ENCODE measurements at regions not wholly inside any gene's neighbourhood (a gene's known extent, or its start where the extent isn't known, plus 50 kb on each side); places are given as distances from the start of the nearest gene placed in this dataset.

DNA sequence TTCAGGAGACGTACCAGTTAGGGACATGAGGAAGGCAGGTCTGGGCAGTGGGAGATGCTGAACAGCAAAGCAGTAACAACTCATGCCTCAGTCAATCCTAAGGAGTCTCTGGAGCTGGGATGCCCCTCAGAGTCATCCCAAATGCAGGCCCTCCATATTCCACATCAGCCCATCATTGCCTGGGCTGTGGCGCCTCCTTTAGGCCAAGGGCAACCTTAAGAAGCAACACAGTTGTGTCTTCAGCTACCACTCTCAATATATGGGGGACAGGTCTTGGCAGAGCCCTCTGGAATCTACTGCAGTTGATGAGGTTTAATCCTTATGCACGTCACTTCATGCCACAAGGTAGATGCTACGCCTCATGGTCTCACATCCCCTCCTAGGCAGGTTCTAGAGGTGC lies 682.0 kb upstream of the RAB6C start:
- DNase-seq = no peak

DNA sequence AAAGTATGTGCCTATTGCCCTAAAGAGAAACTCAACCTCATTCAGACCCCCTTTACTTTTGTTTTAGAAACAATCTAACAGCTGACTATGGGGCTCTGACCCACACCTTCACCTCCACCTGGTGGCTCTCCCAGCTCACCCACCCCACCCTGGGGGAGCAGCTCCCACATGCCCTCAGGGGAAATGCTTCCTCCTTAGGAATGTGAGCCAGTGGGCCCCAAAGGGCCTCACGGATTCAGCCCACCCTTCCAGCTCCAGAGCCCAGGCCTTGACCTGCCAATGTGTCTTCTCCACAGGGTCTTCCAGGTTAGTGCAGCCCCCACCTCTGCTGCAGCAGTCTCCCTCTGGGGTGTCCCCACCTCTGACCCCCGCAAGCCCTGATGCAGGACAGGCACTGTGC lies 680.1 kb upstream of the RAB6C start:
- no peak for DNase-seq

DNA sequence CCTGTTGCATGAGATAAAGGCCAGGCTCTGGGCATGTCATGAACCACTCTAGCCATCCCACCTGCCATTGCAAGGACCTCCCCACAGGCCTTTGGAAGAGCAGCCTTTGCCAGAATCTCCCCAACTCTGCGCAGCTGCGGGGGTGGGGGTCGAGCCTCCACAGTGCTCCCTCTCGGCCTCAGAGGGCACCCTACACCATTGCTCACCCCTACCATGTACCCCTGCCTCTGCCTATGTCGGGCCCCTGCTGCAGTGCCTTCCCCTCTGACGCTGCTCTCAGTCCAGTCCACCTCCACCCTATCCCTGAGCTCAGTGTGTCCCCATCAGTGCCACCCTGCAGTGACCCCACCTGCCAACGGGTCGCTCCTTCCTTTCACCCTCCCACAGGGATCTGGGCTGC lies 679.7 kb upstream of the RAB6C start:
- DNase-seq = no peak

DNA sequence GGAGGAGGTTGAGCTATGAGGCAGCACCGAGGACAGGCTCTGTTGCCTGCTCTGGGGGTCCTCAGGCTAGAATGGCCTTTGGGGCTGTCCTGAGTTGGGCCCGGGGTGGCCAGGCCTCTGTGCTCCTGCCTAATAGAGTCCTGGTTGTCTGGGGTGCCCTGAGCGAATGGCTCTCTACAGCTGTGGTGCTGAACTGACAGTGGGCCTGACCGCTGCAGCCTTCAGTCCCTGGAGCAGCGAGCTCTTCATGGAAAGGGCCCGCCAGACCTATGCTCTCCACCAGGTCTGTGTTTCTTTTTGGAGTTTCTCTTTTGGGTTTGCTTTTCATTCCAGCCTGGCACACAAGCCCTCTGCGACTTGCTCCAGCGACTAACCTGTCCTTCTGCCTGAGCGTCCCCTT lies 679.0 kb upstream of the RAB6C start:
- DNase-seq = no peak

DNA sequence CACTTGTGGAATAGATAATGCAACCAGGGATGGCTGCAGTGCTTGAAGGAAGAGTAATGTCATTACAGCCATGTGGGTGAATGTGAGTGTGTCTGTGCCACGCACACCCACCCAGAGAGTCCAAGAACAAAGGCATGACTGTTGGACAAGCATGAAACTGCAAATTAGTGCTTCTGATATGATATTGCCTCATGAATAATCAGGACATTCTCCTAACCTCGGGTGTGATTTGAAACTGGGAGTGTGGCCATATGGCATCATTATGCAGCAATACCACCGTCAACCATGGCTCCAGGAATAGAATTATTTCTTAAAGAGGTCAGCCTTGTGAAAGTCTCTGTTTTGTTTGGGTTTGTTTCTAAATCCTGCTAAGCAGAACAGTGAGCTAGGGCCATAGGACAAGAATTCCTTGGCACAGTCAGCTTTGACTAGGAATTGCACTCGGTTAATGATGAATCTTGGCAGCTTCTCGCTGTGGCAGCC lies 678.0 kb upstream of the RAB6C start:
- no peak for DNase-seq

DNA sequence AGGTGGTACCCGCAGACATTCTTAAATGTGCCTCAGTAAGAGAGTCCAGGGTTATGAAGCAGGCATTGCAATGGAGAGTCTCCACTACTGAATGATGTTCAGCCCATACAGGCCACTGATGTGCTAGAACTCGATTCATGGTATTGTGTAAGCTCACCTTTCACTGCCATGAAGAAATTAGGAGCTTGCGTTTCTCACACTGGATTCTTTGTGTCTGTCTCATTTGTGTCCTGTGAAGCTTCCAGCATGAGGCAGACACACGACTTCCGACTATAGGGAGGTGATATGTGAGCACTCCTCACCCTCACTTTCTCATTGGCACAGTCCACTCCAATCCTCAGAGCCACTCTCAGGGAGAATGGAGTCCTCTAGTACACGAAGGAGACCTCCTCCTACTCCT lies 677.4 kb upstream of the RAB6C start:
- DNase-seq = no peak

DNA sequence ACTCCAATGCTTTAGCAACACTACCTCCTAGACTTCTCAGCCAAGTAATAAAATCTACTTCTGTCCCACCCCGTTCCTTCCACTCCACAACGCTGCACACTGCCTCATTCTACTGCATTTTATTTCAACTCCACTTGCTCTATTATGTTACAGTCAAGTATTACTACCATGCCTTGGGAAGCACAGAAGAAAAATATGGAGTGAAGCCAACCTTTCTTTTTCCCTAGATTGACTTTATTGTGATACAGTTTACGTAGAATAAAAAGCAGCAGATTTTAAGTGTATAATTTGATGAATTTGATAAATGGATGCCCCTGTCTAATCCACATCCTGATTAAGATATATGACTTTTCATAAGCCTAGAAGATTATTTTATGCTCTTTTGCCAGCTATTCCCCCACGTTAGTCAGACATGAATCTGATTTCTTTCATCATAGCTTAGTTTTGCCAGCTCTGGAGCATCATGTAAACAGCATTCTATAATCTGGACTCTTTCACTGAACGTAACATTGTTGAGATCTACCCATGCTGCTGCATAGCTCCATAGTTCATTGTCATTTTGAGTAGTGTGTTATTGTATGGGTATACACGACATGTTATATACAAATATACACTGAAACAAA lies 676.8 kb upstream of the RAB6C start:
- no peak for DNase-seq

DNA sequence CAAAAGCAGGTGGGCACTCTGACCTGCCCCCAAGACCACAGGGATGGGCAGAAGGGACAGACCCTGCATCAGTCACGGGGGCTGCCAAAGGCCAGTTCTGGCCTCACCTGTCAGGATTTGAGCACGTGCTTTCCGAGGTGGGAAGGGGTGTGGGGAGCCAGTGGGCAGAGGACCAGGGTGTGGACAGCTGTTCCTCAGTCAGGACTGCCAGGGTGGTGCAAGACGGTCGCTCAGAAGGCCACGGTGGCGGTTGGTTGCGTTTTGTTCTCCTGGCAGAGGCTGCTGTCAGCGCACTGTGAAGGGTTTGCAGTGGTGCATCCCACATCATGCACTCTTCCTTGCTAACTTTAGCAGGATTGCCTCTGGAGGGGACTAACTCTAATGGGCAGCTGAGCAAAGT lies 665.3 kb upstream of the RAB6C start:
- no peak for DNase-seq

DNA sequence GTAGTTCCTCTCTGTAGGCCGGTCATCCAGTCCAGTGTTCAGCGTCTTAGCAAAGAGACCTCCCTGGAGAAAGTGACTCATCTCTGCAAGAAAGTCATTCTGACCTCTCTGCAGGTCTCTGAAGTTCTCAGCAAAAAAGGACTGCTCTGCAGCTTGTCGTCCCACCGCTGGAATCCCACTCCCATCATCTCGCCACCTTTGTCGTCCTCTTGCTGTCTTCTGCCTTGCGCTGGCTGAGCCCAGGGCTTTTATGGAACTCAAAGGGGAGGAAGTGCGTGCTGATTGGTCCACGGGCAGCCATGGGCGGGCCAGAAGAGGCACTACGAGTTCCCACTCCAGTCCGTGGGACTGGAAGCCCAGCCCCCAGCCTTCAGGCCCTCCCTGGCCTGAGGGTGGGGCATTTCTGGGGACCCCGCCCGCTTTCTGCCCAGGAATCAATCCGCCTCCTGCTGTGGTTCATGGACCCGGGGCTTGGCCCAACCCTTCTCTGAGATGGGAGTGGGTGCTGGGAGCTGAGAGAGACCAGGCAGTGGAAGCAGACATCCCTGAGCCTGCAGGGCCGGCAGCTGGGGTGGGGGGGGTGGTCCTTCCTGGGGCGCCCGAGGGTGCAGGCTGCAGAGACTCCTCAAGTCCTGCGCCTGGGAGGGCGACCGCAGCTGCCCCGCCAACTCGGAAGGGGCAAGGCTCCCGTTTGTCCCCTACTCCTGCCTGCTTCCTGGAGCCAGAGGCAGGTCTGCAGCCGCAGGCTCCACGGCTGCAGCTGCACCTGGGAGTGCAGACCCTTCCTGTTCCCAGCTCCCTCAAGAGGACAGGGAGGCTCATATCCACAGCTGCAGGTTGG lies 660.7 kb upstream of the RAB6C start:
- DNase-seq = peak; percentile 82

DNA sequence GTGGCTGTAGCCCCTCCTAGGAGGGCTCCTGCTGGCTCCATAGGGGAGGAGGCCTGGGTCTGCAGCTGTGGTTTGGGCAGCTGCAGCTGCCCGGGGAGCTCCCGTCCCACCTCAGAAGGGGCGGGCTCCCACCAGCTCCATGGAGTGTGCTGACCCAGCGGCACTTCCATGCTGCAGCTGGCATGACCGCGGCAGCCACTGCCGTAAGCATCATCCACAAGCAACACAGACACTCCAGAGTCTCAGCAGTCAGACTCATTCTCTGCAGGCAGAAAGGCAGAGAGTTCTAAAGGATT lies 660.1 kb upstream of the RAB6C start:
- no peak for DNase-seq

DNA sequence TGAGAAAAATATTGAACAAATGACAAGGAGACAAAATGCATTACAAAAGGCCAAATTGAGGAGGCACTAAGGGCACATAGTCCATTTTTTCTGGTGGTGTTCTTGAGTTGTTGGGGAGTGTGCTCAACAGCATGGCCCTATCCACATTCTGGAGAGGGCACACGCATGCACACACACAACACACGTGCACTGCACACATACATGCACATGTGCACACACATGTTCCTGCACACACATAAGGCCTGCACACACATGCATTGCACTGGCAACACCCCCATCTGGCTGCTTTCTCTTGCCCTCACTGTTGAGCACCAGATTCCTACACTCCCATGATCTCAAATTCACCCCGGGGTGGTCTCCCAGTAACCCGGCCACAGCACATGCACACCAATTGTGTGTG lies 659.2 kb upstream of the RAB6C start:
- no peak for DNase-seq

DNA sequence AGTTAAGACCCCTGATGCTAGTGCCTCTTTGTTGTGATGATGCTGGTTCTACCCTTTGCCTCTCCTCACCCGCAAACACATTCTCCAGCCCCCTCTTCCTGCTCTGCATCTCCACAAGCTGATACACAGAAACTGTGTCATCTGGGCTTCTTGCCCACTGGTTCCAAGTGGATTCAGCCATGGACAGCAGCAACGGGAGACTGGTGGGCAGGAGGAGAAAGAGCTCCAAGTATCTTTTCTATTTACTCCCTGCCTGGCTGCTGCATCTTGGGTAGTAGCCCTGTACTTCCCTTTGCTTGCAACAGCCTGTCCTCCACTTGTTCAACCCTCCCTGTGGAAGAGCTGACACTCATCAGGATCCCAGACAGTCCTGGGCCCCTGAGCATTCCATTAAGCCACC lies 655.1 kb upstream of the RAB6C start:
- DNase-seq = no peak

DNA sequence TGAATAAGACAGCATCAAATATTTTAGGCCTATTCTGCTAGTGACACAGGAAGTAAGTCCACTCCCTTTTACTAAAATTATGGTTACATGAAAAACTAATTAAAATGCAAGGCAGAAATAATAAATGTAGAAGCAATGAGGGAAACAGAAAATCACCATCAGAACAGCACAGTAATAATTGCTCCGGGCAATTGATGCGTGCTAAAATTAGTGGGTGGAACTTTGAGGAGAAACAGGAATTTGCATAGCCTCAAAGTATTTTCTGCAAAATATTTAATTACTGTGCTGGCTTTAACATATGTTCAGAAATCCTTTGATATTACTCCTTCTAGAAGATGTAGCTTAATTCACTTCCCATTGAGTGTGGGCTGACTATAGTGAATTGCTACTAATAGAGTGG lies 654.3 kb upstream of the RAB6C start:
- DNase-seq = no peak

DNA sequence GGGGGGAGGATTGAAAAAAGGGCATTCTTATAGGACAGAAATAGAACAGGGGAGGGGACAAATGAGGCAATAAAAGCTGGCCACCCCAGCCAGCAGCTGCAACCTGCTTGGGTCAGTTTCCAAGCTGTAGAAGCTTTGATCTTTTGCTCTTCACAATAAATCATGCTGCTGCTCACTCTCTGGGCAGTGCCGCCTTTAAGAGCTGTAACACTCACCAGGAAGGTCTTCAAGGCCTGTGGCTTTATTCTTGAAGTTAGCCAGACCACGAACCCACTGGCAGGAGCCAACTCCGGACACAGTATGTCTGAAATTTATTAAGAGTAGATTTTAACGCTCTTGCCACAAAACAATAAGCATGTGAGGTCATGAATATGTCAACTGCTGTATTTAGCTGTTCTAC lies 649.9 kb upstream of the RAB6C start:
- DNase-seq = no peak

DNA sequence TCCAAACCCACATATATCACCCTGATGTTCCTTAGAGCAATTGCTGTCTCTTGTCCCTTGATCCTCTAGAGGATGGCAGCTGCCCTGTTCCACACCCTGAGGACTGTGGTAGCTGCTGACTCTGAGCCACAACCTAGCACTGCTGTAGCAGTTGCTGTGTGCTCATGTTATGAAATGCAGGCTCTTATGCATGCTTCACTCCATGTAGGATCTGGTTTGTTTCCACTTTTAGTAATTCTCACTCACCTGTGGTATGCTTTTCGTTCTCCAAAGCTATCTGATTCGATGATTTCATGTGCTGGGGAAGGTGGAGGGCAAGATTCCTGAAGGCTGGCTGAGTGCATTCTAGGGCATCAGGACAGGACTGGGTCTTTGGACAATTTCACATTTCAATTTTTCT lies 649.0 kb upstream of the RAB6C start:
- no peak for DNase-seq

DNA sequence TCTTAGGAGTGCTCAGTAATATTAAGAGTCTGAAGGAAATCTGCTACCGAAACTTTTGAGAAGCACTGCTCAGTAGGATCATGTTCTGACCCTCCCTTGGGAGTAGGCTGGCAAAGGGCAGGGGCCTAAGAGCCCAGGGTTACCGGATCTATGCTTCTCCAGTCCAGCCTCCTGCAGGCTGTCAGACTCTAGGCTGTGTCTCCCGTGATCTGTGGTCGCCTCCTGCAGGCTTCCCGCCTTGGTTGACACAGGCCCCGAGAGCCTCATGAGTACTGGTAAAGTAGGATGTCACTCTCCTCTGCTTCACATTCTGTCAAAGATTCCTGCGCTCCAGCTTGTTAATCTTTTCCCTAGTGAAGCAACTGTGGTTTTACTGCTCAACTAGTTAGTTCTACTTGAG lies 647.8 kb upstream of the RAB6C start:
- DNase-seq = no peak

DNA sequence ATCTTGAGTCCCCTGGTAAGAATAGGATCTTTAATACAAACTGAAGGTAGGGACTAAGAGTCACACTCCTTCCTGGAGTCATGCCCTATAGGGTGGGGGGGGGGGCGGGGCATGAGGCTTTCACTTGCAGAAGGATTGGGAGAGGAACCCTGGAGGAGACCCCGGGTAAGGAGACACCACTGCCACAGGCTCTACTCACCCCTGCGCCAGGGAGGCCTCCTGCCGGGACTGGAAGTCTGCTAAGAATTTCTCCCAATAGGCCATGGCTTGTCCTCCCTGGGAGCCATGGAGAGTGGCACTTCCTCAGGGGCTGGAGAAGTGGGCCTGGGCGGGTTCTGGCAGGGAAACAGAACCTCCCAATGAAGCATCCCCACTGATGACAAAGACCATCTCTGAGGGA lies 645.3 kb upstream of the RAB6C start:
- DNase-seq = no peak

DNA sequence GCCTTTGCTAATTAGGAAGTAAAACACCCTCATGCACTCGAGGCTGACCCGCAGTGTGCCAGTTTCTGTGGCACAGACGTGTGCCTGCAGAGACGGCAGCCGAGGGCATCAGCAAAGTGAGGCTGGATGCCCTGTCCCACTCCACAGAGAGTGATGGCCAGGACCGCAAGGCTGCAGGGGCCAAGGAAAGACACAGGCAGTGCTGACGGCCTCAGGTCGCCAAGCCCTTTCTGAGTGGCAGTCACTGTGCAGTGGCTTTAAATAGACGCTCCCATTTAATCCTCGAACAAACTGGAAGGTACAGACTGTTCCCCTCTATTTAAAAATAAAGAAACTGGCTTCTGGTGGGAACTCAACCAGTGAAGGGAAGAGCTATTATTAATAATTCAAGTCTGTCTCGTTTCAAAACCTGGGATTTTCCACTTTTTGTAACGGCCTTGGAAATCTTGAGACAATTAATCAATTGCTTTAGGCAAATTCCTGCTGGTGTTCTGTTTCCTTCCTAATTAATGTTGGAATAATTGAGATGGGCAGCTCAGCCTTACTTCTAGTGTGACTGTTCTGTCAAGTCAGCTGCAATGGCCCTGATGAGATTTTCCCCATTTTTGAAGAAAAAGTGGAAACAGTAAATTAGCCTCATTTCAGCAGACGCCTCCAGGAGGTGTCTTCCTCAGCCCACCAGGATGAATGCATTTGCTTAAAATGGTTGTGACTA lies 644.6 kb upstream of the RAB6C start:
- no peak for DNase-seq

DNA sequence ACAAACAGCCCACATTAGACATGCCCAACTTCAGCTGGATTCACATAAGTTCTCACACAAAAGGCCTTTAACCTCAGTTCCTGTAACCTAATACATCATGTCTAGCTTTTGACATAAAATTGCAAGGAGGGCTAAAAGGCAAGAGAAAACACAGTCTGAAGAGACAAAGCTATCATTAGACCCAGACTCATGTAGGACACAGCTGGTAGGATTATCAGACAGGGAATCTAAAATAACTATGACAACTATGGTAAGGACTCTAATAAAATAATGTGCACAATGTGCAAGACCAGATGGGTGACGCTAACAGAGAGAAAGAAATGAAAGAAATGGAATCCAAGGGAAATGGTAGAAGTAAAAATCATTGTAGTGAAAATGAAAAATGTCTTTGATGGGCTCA lies 643.2 kb upstream of the RAB6C start:
- DNase-seq = no peak

DNA sequence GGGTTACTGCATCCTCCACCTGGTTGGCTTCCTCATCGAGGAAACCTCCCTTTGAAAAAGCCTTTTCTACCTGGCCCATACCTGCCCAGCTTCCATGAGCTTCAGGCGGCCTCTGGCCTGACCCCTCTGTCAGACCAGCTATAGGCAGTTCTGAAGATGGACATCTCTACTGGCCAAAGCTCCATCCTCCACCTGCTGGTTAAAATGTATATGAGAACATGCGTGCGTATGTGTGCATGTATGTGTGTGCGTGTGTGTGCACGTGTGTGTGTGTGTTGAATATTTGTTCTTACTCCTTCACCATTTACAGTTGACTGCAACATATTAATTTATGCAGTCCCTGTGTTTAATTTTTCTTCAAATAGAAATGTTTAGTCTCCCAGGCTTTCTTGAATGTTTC lies 642.4 kb upstream of the RAB6C start:
- no peak for DNase-seq

DNA sequence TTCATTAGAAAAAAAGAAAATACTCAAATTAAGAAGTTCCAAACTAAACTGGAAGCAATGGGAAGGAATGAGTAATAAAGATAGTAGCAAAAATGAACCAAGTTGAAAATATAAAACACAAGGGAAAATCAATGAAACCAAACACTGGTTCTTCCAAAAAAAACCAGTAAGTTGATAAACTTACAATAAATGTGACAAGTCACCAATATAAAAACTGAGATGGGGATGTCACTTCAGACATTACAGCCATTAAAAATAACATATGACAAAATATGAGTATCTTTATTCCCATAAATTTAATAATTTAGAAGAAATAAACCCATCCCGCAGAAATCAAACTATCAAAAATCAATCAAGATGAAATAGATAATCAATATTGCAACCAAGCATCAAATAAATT lies 633.9 kb upstream of the RAB6C start:
- no peak for DNase-seq

DNA sequence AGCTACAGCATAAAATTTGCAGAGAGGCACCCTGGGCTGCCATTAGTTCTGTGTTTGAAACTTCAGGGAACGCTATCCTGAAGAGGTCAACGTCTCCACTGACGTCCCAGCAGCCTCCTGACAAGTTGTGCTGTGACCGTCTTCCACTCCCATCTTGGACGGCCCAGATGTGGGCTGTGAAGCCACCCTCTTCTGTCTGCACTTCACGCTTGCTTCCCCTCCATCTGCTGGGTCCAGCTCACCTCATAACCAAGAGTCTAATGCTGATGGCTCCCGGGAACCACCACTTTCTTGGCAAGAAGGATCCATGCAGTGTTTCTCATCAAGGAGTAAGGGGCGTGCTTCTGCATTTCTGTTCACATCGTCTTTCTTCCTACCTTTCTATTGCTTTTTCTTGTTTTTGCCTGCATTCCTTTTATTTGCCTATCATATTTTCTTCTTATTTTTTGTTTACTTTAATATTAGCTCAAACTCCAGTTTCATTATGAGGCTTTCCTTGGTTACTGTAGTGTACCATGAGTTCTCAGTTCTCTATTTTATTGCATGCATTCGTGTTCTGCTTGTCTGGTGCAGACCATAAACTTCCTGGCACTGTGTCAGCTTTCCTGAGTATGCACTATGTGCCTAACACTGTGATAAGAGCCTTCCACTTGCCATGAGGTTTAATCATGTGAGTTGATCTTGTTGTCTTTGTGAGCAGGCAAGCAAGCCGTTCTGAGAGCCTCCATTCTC lies 631.8 kb upstream of the RAB6C start:
- DNase-seq = no peak

DNA sequence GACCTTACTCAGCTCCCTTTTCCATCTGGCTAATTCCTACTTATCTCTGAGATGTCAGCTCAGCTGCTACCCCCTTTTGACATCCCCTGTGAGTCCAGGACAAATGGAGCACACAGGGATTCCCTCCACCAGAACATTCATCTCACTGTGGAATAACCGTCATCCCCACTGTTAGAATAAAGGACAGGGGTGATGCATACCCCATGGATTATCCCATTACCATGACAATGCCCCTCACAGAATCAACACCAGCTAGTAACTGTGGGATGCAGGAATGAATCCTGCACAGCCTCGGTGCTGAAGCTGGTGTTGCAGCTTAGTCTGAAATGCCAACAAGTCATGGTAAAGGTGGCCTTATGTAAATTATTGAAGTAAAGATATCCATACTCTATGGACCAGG lies 624.8 kb upstream of the RAB6C start:
- DNase-seq = no peak

DNA sequence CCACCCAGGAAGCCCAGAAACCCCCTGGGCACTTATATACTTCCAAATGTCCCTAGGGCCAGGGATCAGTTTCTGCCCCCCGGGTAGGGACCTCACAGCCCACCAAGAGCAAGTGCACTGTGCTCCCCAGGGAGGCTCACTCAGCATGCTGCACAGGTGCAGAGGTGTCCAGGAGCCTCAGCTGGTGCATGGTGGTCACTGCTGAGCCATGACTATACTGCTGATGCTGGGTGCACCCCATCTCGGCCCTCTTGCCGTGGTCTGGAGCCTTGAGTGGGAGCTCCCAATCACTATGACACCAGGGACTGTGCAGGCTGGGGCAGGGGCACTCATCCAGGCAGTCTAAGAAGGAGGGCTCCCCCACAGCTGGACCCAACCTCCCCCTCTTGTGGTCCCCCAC lies 617.8 kb upstream of the RAB6C start:
- no peak for DNase-seq

Data from DMS79 (cell line).